A549 (cell line): ENCODE measurements at regions not wholly inside any gene's neighbourhood (a gene's known extent, or its start where the extent isn't known, plus 50 kb on each side); places are given as distances from the start of the nearest gene placed in this dataset.

Experiments used
- CHD2 ChIP-seq: fragments of 150-350 bp; IDR thresholded peaks from 2 replicates; pipeline ENCODE4 v1.6.1; 2014; ENCODE audit warnings: low read length; ENCODE audit not compliant: partially characterized antibody
- EP300 ChIP-seq, 2 experiments: fragments of >200 bp; sonication (Bioruptor Twin); formaldehyde crosslinking; IDR thresholded peaks; 2 replicates in 1 of 2; 3 replicates in 1 of 2; pipeline ENCODE4 v1.6.1; 2016 to 2017
- JUNB ChIP-seq: fragments of >200 bp; sonication (Bioruptor Twin); formaldehyde crosslinking; IDR thresholded peaks from 2 replicates; pipeline ENCODE4 v1.6.1; 2016
- MAFK ChIP-seq: fragments of 450-650 bp; IDR thresholded peaks from 2 replicates; pipeline ENCODE4 v1.6.1; 2014; ENCODE audit not compliant: partially characterized antibody
- NFE2L2 ChIP-seq: fragments of 150-350 bp; conservative IDR thresholded peaks from 2 replicates; pipeline ENCODE4 v1.6.1; 2014; ENCODE audit warnings: low read length
- POLR2A ChIP-seq: IDR thresholded peaks from 2 replicates; pipeline ENCODE4 v1.6.1; 2012; ENCODE audit warnings: mild to moderate bottlenecking, low read length
- RAD21 ChIP-seq, 2 experiments: fragments of >200 bp in 1 of 2; sonication (Bioruptor Twin) in 1 of 2; formaldehyde crosslinking in 1 of 2; IDR thresholded peaks in 1 of 2; conservative IDR thresholded peaks in 1 of 2; 2 replicates in 1 of 2; 3 replicates in 1 of 2; pipeline ENCODE4 v1.6.1; 2012 to 2018; ENCODE audit warnings: inconsistent platforms in 1 of 2
- ZC3H11A ChIP-seq: fragments of 450-650 bp; IDR thresholded peaks from 2 replicates; pipeline ENCODE4 v1.6.1; 2014; ENCODE audit warnings: antibody characterized with exemption, mild to moderate bottlenecking
- TF ChIP-seq, protein P1 (sequence below): fragments of >200 bp; sonication (Bioruptor Twin); formaldehyde crosslinking; IDR thresholded peaks from 3 replicates; pipeline ENCODE4 v1.5.1; 2016
- TF ChIP-seq, protein P2 (sequence below): IDR thresholded peaks from 2 replicates; pipeline ENCODE4 v1.6.1; 2012

DNA sequence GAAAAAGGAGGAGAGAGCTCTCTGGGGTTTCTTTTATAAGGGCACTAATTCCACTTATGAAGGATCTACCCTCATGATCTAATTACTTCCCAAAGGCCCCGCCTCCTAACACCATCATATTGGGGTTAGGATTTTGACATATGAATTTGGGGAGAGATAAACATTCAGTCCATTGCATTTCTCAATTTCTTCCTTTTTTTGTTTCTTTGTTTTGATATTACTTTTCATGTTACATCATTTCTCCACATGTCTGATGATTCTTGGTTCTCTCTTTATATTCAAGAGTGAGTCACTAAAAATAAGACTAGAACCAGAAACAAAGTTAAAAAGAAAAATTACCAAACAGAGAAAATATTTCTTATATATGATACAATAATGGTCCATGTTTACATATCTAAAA, 63.2 kb upstream of the DUSP10 start:
- no peak for TF ChIP-seq EP300 (IDR thresholded peaks at IDR 0.05)
- TF ChIP-seq, protein P1, sequence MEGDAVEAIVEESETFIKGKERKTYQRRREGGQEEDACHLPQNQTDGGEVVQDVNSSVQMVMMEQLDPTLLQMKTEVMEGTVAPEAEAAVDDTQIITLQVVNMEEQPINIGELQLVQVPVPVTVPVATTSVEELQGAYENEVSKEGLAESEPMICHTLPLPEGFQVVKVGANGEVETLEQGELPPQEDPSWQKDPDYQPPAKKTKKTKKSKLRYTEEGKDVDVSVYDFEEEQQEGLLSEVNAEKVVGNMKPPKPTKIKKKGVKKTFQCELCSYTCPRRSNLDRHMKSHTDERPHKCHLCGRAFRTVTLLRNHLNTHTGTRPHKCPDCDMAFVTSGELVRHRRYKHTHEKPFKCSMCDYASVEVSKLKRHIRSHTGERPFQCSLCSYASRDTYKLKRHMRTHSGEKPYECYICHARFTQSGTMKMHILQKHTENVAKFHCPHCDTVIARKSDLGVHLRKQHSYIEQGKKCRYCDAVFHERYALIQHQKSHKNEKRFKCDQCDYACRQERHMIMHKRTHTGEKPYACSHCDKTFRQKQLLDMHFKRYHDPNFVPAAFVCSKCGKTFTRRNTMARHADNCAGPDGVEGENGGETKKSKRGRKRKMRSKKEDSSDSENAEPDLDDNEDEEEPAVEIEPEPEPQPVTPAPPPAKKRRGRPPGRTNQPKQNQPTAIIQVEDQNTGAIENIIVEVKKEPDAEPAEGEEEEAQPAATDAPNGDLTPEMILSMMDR: no peak
- no peak for TF ChIP-seq JUNB
- TF ChIP-seq CHD2: no peak
- TF ChIP-seq RAD21 (conservative IDR thresholded peaks at IDR 0.05 in 1 of 2, IDR thresholded peaks at IDR 0.05 in 1 of 2): no peak
- TF ChIP-seq ZC3H11A: no peak
- TF ChIP-seq POLR2A: no peak
- no peak for TF ChIP-seq MAFK
- TF ChIP-seq, protein P2, sequence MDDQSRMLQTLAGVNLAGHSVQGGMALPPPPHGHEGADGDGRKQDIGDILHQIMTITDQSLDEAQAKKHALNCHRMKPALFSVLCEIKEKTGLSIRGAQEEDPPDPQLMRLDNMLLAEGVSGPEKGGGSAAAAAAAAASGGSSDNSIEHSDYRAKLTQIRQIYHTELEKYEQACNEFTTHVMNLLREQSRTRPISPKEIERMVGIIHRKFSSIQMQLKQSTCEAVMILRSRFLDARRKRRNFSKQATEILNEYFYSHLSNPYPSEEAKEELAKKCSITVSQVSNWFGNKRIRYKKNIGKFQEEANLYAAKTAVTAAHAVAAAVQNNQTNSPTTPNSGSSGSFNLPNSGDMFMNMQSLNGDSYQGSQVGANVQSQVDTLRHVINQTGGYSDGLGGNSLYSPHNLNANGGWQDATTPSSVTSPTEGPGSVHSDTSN: no peak
- TF ChIP-seq NFE2L2: no peak
